ENCODE measurements at regions not wholly inside any gene's neighbourhood (a gene's known extent, or its start where the extent isn't known, plus 50 kb on each side); places are given as distances from the start of the nearest gene placed in this dataset.

- no peak for FAIRE-seq
- H3K4me3 ChIP-seq (ENCODE audit: low read depth, low read length): no peak overlapping the region
- peaks cover 4% of the 10 kb centered on the region for H3K27me3 ChIP-seq (ENCODE audit: control insufficient read depth, insufficient read depth, low read length)
- TF ChIP-seq CTCF (IDR thresholded peaks at IDR 0.05; ENCODE audit: insufficient read depth, low read length, severe bottlenecking): no peak
- no peak for DNase-seq (ENCODE audit: low read depth)
- no peaks in the 10 kb centered on the region for H3K36me3 ChIP-seq (ENCODE audit: control insufficient read depth, insufficient read depth, low read length)
Measured at GRCh38 chr11:19651653-19652052, 61.0 kb upstream of the NAV2 start.

- no peak for TF ChIP-seq CTCF (IDR thresholded peaks at IDR 0.05; ENCODE audit: insufficient read depth, low read length, severe bottlenecking)
- Histone ChIP-seq H3K4me3 (ENCODE audit: low read depth, low read length) (no peak overlapping the region), H3K36me3 (ENCODE audit: control insufficient read depth, insufficient read depth, low read length) (no peaks in the 10 kb centered on the region), H3K27me3 (ENCODE audit: control insufficient read depth, insufficient read depth, low read length) (peaks cover 4% of the 10 kb centered on the region)
- no peak for FAIRE-seq
- DNase-seq (ENCODE audit: low read depth): no peak
Measured at GRCh38 chr11:19651028-19651427, 61.6 kb upstream of the NAV2 start.

GRCh38 chr11:19650467-19650866, 62.2 kb upstream of the NAV2 start:
- Histone ChIP-seq H3K27me3 (ENCODE audit: control insufficient read depth, insufficient read depth, low read length) (peaks cover 4% of the 10 kb centered on the region), H3K36me3 (ENCODE audit: control insufficient read depth, insufficient read depth, low read length) (no peaks in the 10 kb centered on the region), H3K4me3 (ENCODE audit: low read depth, low read length) (no peak overlapping the region)
- TF ChIP-seq CTCF (IDR thresholded peaks at IDR 0.05; ENCODE audit: insufficient read depth, low read length, severe bottlenecking): no peak
- FAIRE-seq: no peak
- DNase-seq (ENCODE audit: low read depth): no peak

- Histone ChIP-seq H3K36me3 (ENCODE audit: control insufficient read depth, insufficient read depth, low read length) (no peaks in the 10 kb centered on the region), H3K4me3 (ENCODE audit: low read depth, low read length) (no peak overlapping the region), H3K27me3 (ENCODE audit: control insufficient read depth, insufficient read depth, low read length) (peaks cover 4% of the 10 kb centered on the region)
- TF ChIP-seq CTCF (IDR thresholded peaks at IDR 0.05; ENCODE audit: insufficient read depth, low read length, severe bottlenecking): no peak
- DNase-seq (ENCODE audit: low read depth) (no peak), FAIRE-seq (no peak)
Measured at GRCh38 chr11:19649751-19650150, 62.9 kb upstream of the NAV2 start.

- DNase-seq (ENCODE audit: low read depth) (no peak), FAIRE-seq (no peak)
- H3K4me3 ChIP-seq (ENCODE audit: low read depth, low read length): no peak overlapping the region
- no peaks in the 10 kb centered on the region for H3K36me3 ChIP-seq (ENCODE audit: control insufficient read depth, insufficient read depth, low read length)
- peaks cover 4% of the 10 kb centered on the region for H3K27me3 ChIP-seq (ENCODE audit: control insufficient read depth, insufficient read depth, low read length)
- no peak for TF ChIP-seq CTCF (IDR thresholded peaks at IDR 0.05; ENCODE audit: insufficient read depth, low read length, severe bottlenecking)
Measured at GRCh38 chr11:19648321-19648720, 64.3 kb upstream of the NAV2 start.

- no peak for TF ChIP-seq CTCF (IDR thresholded peaks at IDR 0.05; ENCODE audit: insufficient read depth, low read length, severe bottlenecking)
- DNase-seq (ENCODE audit: low read depth) (no peak), FAIRE-seq (no peak)
- Histone ChIP-seq H3K27me3 (ENCODE audit: control insufficient read depth, insufficient read depth, low read length) (peaks cover 4% of the 10 kb centered on the region), H3K36me3 (ENCODE audit: control insufficient read depth, insufficient read depth, low read length) (no peaks in the 10 kb centered on the region), H3K4me3 (ENCODE audit: low read depth, low read length) (no peak overlapping the region)
Measured at GRCh38 chr11:19647816-19648215, 64.8 kb upstream of the NAV2 start.
